Stomach (tissue), 8 donors: ENCODE measurements at regions not wholly inside any gene's neighbourhood (a gene's known extent, or its start where the extent isn't known, plus 50 kb on each side); places are given as distances from the start of the nearest gene placed in this dataset.

Experiments used
- DNase-seq, 2 donors: peaks; one replicate each; pipeline versions ENCODE4 v3.0.0 to v3.0.0-alpha.2; 2013 to 2019
- H3K27ac ChIP-seq, 5 donors: fragments of 200-600 bp in 4 of 5; sonication (generic) in 4 of 5; one replicate each; pipeline ENCODE4 v1.5.1; 2013 to 2019; ENCODE audit warnings: mild to moderate bottlenecking in 1 of 5, moderate library complexity in 1 of 5
- H3K27me3 ChIP-seq, 3 donors: fragments of 200-600 bp; sonication (generic); one replicate each; pipeline ENCODE4 v1.5.1; 2017 to 2019; ENCODE audit warnings: mixed run types in 1 of 3
- H3K36me3 ChIP-seq, 4 donors: fragments of 200-600 bp; sonication (generic); 1 replicate in 3 of 4; 2 replicates in 1 of 4; pipeline ENCODE4 v1.5.1; 2016 to 2019
- H3K4me1 ChIP-seq, 4 donors: fragments of 200-600 bp; sonication (generic); one replicate each; pipeline ENCODE4 v1.5.1; 2016 to 2019
- H3K4me3 ChIP-seq, 4 donors: fragments of 200-600 bp; sonication (generic) in 3 of 4; one replicate each; pipeline ENCODE4 v1.5.1; 2016 to 2019; ENCODE audit warnings: mild to moderate bottlenecking in 1 of 4
- H3K9me3 ChIP-seq, 4 donors: fragments of 200-600 bp; sonication (generic); one replicate each; pipeline ENCODE4 v1.5.1; 2016 to 2019
- CTCF ChIP-seq, 7 experiments: fragments of 450-650 bp in 4 of 7; fragments of 200-600 bp in 3 of 7; sonication (generic) in 3 of 7; IDR thresholded peaks; one replicate each; pipeline ENCODE4 v1.5.1; 2016 to 2019; ENCODE audit warnings: antibody characterized with exemption in 7 of 7, control low read depth in 2 of 7, mild to moderate bottlenecking in 1 of 7
- EP300 ChIP-seq: sonication (generic); formaldehyde crosslinking; IDR thresholded peaks from one replicate; pipeline ENCODE4 v1.6.1; 2017; ENCODE audit warnings: antibody characterized with exemption
- POLR2A ChIP-seq, 4 donors: fragments of 450-650 bp; IDR thresholded peaks; one replicate each; pipeline ENCODE4 v1.6.1; 2016; ENCODE audit warnings: antibody characterized with exemption in 4 of 4, control low read depth in 2 of 4, mild to moderate bottlenecking in 1 of 4, moderate library complexity in 1 of 4
- POLR2AphosphoS5 ChIP-seq, 3 donors: sonication (generic); formaldehyde crosslinking; IDR thresholded peaks; one replicate each; pipeline ENCODE4 v1.6.1; 2016; ENCODE audit warnings: antibody characterized with exemption in 3 of 3
- WGBS, 5 donors: extraction: QIAGEN DNeasy Blood & Tissue Kit in 3 of 5; methylation state at CpG; one replicate each; pipeline versions ENCODE4 v1.1.5 to v1.1.7; 2013 to 2018; 5-methylcytosine and 5-hydroxymethylcytosine counted together
- intact Hi-C: fragments of 100-400 bp; cut with DNase I; formaldehyde crosslinking; loops from one replicate; pipeline ENCODE4 v1.15.1; 2023; ENCODE audit warnings: low total_unique reads
- donor health status: healthy with polysubstance abuse.
- donor health status: Bipolar disorder and iron deficiency.
- donor health status: healthy.

DNA sequence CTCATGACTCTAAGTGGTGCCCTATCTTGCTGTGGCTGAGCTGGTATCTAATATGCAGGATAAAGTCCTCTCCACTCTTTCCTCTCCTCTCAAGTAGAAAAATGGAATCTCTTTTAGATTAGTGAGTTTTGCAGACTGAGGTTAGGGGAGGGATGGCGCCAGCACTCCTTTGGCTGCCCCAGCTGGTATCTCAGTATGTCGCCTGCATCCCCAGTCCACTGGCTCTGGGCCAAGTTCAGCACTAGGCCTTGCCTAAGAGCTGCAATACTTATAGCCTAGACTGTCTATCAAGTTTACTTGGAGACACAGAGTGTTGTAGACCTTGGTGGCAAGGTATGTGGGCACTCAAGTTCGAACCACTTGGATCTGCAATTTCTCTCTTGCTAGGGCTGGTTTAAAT, 351.3 kb downstream of the NAP1L3 start:
- Histone ChIP-seq H3K9me3 (no peaks in the 10 kb centered on the region), H3K27ac (no peak overlapping the region), H3K4me3 (no peak overlapping the region), H3K36me3 (no peaks in the 10 kb centered on the region), H3K4me1 (no peaks in the 10 kb centered on the region), H3K27me3 (no peaks in the 10 kb centered on the region)
- WGBS, 5 donors, result 70 to 92% (median 81%) methylated on average over 2 to 3 of the region's 3 CpGs
- no peak for DNase-seq
- no peak for TF ChIP-seq POLR2A (IDR thresholded peaks at IDR 0.05)
- TF ChIP-seq EP300, result no peak
- TF ChIP-seq POLR2AphosphoS5 (IDR thresholded peaks at IDR 0.05), result no peak
- no peak for TF ChIP-seq CTCF (IDR thresholded peaks at IDR 0.05)
- intact Hi-C loops, result no loop called here

DNA sequence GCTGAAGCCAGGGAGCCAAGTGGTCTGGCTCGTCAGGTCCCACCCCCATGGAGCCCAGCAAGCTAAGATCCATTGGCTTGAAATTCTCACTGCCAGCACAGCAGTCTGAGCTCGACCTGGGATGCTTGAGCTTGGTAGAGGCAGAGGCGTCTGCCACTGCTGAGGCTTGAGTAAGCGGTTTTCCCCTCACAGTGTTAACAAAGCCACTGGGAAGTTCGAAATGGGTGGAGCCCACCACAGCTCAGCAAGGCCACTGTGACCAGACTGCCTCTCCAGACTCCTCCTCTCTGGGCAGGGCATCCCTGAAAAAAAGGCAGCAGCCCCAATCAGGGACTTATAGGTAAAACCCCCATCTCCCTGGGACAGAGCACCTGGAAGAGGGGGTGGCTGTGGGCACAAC, 353.8 kb downstream of the NAP1L3 start:
- H3K9me3 ChIP-seq, result peaks cover 0 to 7% (median 2%) of the 10 kb centered on the region in 4 donors
- H3K27ac ChIP-seq, result no peak overlapping the region
- 24 to 72% (median 52%) methylated on average over 2 to 5 of the region's 5 CpGs for WGBS, 5 donors
- intact Hi-C loops, result no loop called here
- H3K4me1 ChIP-seq, result no peaks in the 10 kb centered on the region
- H3K27me3 ChIP-seq, result no peaks in the 10 kb centered on the region
- H3K4me3 ChIP-seq, result no peak overlapping the region
- no peak for TF ChIP-seq CTCF (IDR thresholded peaks at IDR 0.05)
- no peak for DNase-seq
- no peaks in the 10 kb centered on the region for H3K36me3 ChIP-seq
